GM13976 (cell line): ENCODE measurements at regions not wholly inside any gene's neighbourhood (a gene's known extent, or its start where the extent isn't known, plus 50 kb on each side); places are given as distances from the start of the nearest gene placed in this dataset.

Source experiments
- DNase-seq: peaks from one replicate; pipeline ENCODE4 v3.0.0; 2012; ENCODE audit warnings: low spot score
- in situ Hi-C: fragments of 300-500 bp; cut with MboI; formaldehyde crosslinking; loops from one replicate; pipeline ENCODE4 v1.12.0; 2022; ENCODE audit warnings: low sequenced_read_pairs, mixed read lengths, inconsistent platforms; ENCODE audit not compliant: unreplicated experiment
- TF ChIP-seq, protein P1 (sequence below): IDR thresholded peaks from 2 replicates; pipeline ENCODE4 v1.5.1; 2012; ENCODE audit warnings: borderline replicate concordance, mild to moderate bottlenecking; ENCODE audit not compliant: insufficient read depth; ENCODE audit errors: extremely low read depth, missing control alignments, control extremely low read depth

DNA sequence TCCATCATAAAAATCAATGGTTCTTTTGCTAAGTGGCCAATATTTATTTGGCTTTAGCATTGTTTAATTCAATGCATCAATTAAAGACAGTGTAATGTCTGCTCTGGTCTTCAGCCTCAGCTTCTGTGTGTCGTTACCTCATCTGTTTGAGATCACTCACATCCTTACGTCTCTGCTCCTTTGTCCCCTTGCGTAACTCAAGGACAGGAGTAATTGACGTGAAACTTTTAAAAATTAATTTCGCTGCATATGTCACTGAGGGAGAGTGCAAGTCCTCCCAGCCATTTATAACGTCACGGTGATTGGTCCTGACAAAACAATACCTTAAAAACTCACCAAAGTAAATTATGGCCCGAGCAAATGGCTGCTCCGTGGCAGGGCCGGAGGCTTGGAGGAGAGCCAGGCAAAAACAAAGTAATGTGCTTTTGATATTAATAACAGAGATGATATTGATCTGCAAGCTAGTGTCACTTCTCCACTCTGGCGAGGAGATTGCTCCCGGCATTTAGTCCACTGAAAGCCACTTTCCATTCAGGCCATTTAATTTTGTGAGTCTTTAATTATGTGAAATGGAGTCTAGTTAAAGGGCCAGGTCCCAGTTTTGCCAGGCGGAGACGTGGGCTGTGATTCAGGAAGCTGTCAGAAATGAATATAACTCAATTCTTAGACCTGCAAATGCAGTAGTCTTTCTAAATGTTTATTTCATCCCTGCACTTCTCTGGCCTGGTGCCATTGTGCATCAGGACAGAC, 150.9 kb upstream of the POU3F1 start:
- in situ Hi-C loops, result no loop called here
- TF ChIP-seq, protein P1, sequence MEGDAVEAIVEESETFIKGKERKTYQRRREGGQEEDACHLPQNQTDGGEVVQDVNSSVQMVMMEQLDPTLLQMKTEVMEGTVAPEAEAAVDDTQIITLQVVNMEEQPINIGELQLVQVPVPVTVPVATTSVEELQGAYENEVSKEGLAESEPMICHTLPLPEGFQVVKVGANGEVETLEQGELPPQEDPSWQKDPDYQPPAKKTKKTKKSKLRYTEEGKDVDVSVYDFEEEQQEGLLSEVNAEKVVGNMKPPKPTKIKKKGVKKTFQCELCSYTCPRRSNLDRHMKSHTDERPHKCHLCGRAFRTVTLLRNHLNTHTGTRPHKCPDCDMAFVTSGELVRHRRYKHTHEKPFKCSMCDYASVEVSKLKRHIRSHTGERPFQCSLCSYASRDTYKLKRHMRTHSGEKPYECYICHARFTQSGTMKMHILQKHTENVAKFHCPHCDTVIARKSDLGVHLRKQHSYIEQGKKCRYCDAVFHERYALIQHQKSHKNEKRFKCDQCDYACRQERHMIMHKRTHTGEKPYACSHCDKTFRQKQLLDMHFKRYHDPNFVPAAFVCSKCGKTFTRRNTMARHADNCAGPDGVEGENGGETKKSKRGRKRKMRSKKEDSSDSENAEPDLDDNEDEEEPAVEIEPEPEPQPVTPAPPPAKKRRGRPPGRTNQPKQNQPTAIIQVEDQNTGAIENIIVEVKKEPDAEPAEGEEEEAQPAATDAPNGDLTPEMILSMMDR, result no peak

DNA sequence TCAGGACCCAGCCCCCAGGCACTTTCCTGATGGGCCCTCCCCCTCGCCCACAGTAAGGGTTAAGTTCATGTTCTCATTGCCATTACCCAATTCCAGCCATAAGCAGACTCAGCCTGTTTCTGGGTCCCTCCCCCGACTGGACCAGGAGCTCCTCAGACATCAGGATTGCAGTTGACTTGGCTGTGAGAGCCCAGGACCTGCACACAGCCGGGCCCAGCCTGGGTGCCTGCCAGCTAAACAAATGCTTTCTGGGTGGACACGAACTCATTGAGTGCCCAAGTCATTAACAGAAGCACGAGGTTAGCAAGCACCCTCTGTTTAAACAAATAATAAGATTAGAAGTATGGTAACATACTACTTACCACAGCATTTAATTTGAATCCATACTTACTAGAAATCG, 147.9 kb upstream of the POU3F1 start:
- in situ Hi-C loops, result no loop called here
- DNase-seq, result no peak
- TF ChIP-seq, protein P1, result no peak

More for the DNA sequence above, 150.9 kb upstream of the POU3F1 start:
- no peak for DNase-seq

DNA sequence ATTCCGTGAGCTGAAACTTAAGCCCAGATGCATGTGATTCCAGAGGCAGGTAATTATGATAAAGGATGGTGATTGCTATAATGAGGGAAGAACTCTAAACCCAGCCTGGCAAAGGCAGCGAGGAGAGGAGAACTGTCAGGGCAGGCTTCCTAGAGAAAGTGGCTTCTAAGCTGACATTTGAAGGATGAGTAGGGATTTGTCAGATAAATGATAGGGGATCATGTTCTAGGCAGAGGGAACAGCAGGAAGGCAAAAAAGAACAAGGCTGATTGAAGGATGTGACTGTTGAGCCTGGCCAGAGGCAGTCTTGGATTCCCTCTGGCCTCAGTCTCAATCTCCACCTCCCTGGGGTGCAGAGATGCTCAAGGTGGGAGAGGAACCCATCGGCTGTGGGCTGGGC, 146.4 kb upstream of the POU3F1 start:
- no peak for DNase-seq
- in situ Hi-C loops, result no loop called here
- TF ChIP-seq, protein P1, result no peak

DNA sequence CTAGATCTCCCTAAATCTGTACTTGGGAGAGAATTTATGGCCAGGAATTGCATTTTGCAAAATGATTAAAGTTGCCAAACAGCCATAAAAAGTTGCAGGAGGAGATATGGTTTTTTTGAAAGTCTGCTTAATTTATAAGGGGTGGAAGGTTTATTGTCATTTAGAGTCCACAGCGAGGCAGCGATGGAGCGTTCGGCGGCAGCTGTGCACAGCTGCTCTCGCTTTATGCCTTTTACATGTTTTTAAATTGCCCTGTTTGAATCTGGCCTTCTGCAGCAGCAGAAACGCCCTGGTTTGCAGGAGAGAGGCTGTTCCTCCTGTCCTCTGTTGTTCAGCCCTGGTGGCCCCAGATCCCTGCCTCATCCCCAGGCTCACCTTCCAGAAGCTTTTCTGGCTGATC, 144.9 kb upstream of the POU3F1 start:
- in situ Hi-C loops, result no loop called here
- DNase-seq, result no peak
- TF ChIP-seq, protein P1, result no peak

DNA sequence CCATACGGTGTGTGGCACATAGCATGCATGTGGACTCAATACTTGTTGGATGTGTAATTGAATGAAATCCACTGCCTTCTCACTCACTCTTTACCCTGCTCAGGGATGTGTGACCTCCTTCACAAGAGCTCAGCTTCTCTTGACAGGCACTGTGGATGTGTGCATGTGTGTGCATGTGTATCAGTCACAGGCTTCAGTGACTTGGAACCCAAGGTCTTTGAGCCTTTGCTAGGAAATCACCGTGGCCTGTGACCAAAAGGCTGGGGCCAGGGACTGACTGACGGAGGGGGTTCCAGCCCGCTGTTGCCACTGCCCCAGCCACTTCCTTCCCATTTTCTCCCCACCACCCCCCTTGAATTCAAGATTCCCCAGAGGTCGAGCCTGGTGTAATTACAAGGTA, 144.4 kb upstream of the POU3F1 start:
- in situ Hi-C loops, result no loop called here
- no peak for DNase-seq
- TF ChIP-seq, protein P1, result no peak

DNA sequence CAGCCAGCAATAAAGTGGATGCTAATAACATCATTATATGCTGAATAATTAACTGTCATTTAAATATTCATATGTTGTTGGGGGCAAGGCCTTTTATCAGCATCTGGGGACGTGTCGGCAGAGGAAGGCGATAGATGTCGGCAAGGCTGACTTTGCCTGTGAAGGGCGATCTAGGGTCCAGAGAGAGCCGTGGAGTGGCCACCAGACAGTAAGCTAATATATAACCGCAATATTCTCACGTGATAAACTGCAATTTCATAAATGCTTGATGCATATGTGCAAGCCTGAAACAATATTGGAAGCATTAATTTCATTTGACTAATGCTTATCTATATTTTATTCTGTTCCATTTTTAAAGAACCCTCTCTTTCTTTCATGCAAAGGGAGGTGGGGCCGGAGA, 141.0 kb upstream of the POU3F1 start:
- TF ChIP-seq, protein P1, result no peak
- in situ Hi-C loops, result no loop called here
- no peak for DNase-seq
